HEK293 (cell line): ENCODE measurements at regions not wholly inside any gene's neighbourhood (a gene's known extent, or its start where the extent isn't known, plus 50 kb on each side); places are given as distances from the start of the nearest gene placed in this dataset.

Source experiments
- CTCF ChIA-PET: fragments of 350-600 bp; formaldehyde crosslinking; extraction: SDS; loops from one replicate; lab custom pipeline; 2021; ENCODE audit warnings: antibody characterized with exemption; lab: Yijun Ruan, JAX
- POLR2A ChIA-PET: fragments of 300-600 bp; formaldehyde crosslinking; extraction: SDS; loops from one replicate; lab custom pipeline; 2020; ENCODE audit warnings: antibody characterized with exemption, inconsistent platforms; lab: Yijun Ruan, JAX
- H3K27ac ChIP-seq: fragments of 200-500 bp; sonication (Bioruptor generic); 2 replicates; pipeline ENCODE4 v1.5.1; 2014; ENCODE audit warnings: low read depth, low read length, control low read depth, inconsistent platforms; ENCODE audit errors: extremely low read depth
- H3K36me3 ChIP-seq, 2 experiments: fragments of 200-500 bp in 1 of 2; sonication (Bioruptor generic) in 1 of 2; 1 replicate in 1 of 2; 2 replicates in 1 of 2; pipeline ENCODE4 v1.5.1; 2014 to 2017; ENCODE audit warnings: inconsistent platforms in 2 of 2, low read length in 2 of 2; ENCODE audit not compliant: control insufficient read depth in 2 of 2, insufficient read depth in 1 of 2
- H3K4me1 ChIP-seq: fragments of 200-500 bp; sonication (Bioruptor generic); 2 replicates; pipeline ENCODE4 v1.5.1; 2014; ENCODE audit warnings: mild to moderate bottlenecking, low read length, inconsistent platforms; ENCODE audit not compliant: control insufficient read depth, insufficient read depth
- H3K4me3 ChIP-seq: 2 replicates; pipeline ENCODE4 v1.5.1; 2011; ENCODE audit warnings: low read depth, mild to moderate bottlenecking, control low read depth, low read length, moderate library complexity
- H3K9me3 ChIP-seq: fragments of 200-500 bp; sonication (Bioruptor generic); 2 replicates; pipeline ENCODE4 v1.5.1; 2014; ENCODE audit warnings: low read depth, low read length, inconsistent platforms; ENCODE audit not compliant: control insufficient read depth, insufficient read depth
- FEZF1 ChIP-seq: fragments of 450-650 bp; formaldehyde crosslinking; IDR thresholded peaks from 2 replicates; pipeline ENCODE4 v1.5.1; 2016; ENCODE audit warnings: missing biosample characterization, missing genetic modification characterization
- GLI4 ChIP-seq: fragments of 450-650 bp; formaldehyde crosslinking; IDR thresholded peaks from 2 replicates; pipeline ENCODE4 v1.5.1; 2016; ENCODE audit warnings: missing biosample characterization, missing genetic modification characterization
- INSM2 ChIP-seq: fragments of 450-650 bp; formaldehyde crosslinking; IDR thresholded peaks from 2 replicates; pipeline ENCODE4 v1.5.1; 2016; ENCODE audit warnings: missing biosample characterization, missing genetic modification characterization
- OSR2 ChIP-seq: fragments of 450-650 bp; formaldehyde crosslinking; IDR thresholded peaks from 2 replicates; pipeline ENCODE4 v1.5.1; 2016; ENCODE audit warnings: missing biosample characterization, missing genetic modification characterization
- SCRT2 ChIP-seq: fragments of 450-650 bp; formaldehyde crosslinking; IDR thresholded peaks from 2 replicates; pipeline ENCODE4 v1.5.1; 2016; ENCODE audit warnings: missing biosample characterization, missing genetic modification characterization
- TRIM28 ChIP-seq: IDR thresholded peaks from 2 replicates; pipeline ENCODE4 v1.6.1; 2011; ENCODE audit warnings: low read length, control low read depth, borderline replicate concordance
- ZBTB1 ChIP-seq: fragments of 450-650 bp; formaldehyde crosslinking; IDR thresholded peaks from 2 replicates; pipeline ENCODE4 v1.5.1; 2016; ENCODE audit warnings: missing biosample characterization, missing genetic modification characterization
- ZNF184 ChIP-seq: fragments of 450-650 bp; IDR thresholded peaks from 2 replicates; pipeline ENCODE4 v1.5.1; 2018; ENCODE audit warnings: missing biosample characterization, mild to moderate bottlenecking, missing genetic modification characterization
- ZNF280C ChIP-seq: fragments of 450-650 bp; formaldehyde crosslinking; IDR thresholded peaks from 2 replicates; pipeline ENCODE4 v1.5.1; 2016; ENCODE audit warnings: missing biosample characterization, missing genetic modification characterization
- ZNF350 ChIP-seq: fragments of 450-650 bp; formaldehyde crosslinking; IDR thresholded peaks from 2 replicates; pipeline ENCODE4 v1.5.0; 2017; ENCODE audit warnings: missing biosample characterization, mild to moderate bottlenecking, missing genetic modification characterization
- ZNF366 ChIP-seq: fragments of 450-650 bp; formaldehyde crosslinking; conservative IDR thresholded peaks from 2 replicates; pipeline ENCODE4 v1.5.1; 2016; ENCODE audit warnings: missing biosample characterization, missing genetic modification characterization
- ZNF394 ChIP-seq: fragments of 450-650 bp; formaldehyde crosslinking; IDR thresholded peaks from 2 replicates; pipeline ENCODE4 v1.5.1; 2016; ENCODE audit warnings: missing biosample characterization, missing genetic modification characterization, mild to moderate bottlenecking, moderate library complexity, borderline replicate concordance
- ZNF513 ChIP-seq: fragments of 450-650 bp; IDR thresholded peaks from 2 replicates; pipeline ENCODE4 v1.5.1; 2018; ENCODE audit warnings: missing biosample characterization, missing genetic modification characterization
- ZNF529 ChIP-seq: fragments of 450-650 bp; formaldehyde crosslinking; IDR thresholded peaks from 2 replicates; pipeline ENCODE4 v1.5.1; 2017; ENCODE audit warnings: missing genetic modification characterization, missing biosample characterization; ENCODE audit not compliant: insufficient replicate concordance
- ZNF610 ChIP-seq: fragments of 450-650 bp; formaldehyde crosslinking; IDR thresholded peaks from 2 replicates; pipeline ENCODE4 v1.5.1; 2016; ENCODE audit warnings: missing biosample characterization, missing genetic modification characterization, borderline replicate concordance
- ZNF768 ChIP-seq: fragments of 450-650 bp; formaldehyde crosslinking; IDR thresholded peaks from 2 replicates; pipeline ENCODE4 v1.5.1; 2018; ENCODE audit warnings: missing biosample characterization, mild to moderate bottlenecking, missing genetic modification characterization
- ZNF837 ChIP-seq: fragments of 450-650 bp; formaldehyde crosslinking; IDR thresholded peaks from 2 replicates; pipeline ENCODE4 v1.5.1; 2016; ENCODE audit warnings: missing biosample characterization, missing genetic modification characterization
- ZSCAN30 ChIP-seq: fragments of 450-650 bp; IDR thresholded peaks from 2 replicates; pipeline ENCODE4 v1.5.1; 2018; ENCODE audit warnings: missing biosample characterization, mild to moderate bottlenecking, missing genetic modification characterization, moderate library complexity
- TF ChIP-seq, protein P1 (sequence below): fragments of 450-650 bp; formaldehyde crosslinking; IDR thresholded peaks from 2 replicates; pipeline ENCODE4 v1.5.1; 2016; ENCODE audit warnings: missing biosample characterization, missing genetic modification characterization
- TF ChIP-seq, protein P2 (sequence below): fragments of 450-650 bp; formaldehyde crosslinking; IDR thresholded peaks from 2 replicates; pipeline ENCODE4 v1.5.1; 2016; ENCODE audit warnings: missing biosample characterization, missing genetic modification characterization

DNA sequence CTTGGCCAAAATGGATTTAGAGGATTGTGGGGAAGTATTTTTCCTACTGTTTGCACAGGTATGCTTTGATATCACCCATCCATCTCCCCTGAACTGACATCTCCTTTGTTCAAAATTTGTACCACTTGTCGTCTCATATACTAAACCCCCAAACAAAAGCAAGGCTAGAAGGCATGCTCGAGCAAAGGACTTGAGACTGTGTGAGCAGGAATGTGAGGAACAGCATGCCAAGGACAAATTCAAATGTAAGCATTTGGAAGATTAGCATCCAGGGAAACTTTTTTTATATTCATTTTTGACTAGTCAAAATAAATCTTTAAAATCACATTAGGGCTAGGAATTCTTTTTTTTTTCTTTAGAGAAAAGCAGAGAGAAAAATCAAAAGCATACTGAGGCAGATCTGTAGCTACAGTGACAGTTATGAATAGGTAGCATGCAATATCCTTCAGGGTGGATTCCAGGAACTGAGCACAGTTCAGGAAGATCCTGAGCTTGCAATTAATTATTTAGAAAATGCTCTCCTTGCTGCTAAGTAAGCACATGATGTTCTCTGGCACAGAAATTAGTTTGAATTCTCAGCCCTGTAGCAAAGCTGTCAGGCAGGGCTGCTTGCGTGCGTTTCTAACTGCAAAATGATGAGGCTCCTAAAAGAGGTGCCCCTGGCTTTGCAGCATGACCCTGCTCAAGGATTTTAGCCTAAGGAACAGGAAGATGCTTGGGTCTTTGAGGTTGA, 327.7 kb downstream of the LRIG3 start (continued):
- TF ChIP-seq SCRT2 (tag by site-specific recombination) (no peak), ZNF513 (tag by site-specific recombination) (no peak), ZNF394 (no peak), ZNF610 (tag by site-specific recombination) (no peak)

DNA sequence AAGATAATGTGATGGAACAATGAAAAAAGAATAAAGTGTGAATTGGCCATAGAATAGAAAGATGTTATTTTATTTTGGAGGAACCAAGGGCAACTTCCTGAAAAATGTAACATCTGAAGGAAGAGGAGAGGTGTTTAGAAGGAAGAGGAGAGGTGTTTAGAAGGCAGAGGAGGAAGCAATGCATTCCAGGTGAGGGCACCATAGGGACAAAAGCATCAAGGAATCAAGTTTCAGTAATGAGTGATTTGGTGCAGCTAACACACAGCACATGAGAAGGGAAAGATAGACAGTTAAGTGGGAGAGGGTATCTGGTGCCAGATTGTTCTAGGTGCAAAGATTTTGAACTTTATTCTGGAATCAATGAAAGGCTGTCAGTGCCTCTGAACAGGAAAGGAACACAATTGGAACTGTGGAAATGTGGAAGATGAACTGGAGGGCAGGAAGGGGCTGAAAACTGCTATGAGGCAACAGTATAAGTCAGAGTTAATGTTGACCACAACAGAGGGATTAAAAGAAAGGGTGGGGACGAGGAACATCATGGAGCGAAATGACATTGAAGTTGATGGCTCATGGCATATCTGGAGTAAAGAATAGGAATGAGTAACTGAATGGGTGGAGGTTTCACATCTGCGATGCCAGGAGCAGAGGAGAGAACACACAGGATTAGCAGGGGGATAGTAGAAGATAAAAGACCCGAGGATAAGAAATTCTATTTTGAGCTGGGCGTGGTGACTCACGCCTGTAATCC, 326.6 kb downstream of the LRIG3 start:
- POLR2A ChIA-PET: no interaction called here
- no peak overlapping the region for H3K4me3 ChIP-seq
- CTCF ChIA-PET: interaction anchor here (0.6 kb wide), 1 partner anchor 1372 kb away, joined by 3 read pairs; no protein-coding TSS in a partner anchor
- no peaks in the 10 kb centered on the region for H3K9me3 ChIP-seq
- no peaks in the 10 kb centered on the region for H3K36me3 ChIP-seq
- TF ChIP-seq ZNF350 (tag by site-specific recombination): no peak
- no peak for TF ChIP-seq ZSCAN30 (tag by site-specific recombination)
- TF ChIP-seq FEZF1: no peak
- TF ChIP-seq ZNF837 (tag by site-specific recombination): no peak
- no peak for TF ChIP-seq SCRT2 (tag by site-specific recombination)
- no peak for TF ChIP-seq ZNF768 (tag by site-specific recombination)
- no peak for TF ChIP-seq ZBTB1 (tag by site-specific recombination)
- TF ChIP-seq ZNF184 (tag by site-specific recombination): no peak
- TF ChIP-seq GLI4 (tag by site-specific recombination): no peak
- no peak for TF ChIP-seq ZNF280C (tag by site-specific recombination)
- no peak for TF ChIP-seq ZNF366
- TF ChIP-seq, protein P1, sequence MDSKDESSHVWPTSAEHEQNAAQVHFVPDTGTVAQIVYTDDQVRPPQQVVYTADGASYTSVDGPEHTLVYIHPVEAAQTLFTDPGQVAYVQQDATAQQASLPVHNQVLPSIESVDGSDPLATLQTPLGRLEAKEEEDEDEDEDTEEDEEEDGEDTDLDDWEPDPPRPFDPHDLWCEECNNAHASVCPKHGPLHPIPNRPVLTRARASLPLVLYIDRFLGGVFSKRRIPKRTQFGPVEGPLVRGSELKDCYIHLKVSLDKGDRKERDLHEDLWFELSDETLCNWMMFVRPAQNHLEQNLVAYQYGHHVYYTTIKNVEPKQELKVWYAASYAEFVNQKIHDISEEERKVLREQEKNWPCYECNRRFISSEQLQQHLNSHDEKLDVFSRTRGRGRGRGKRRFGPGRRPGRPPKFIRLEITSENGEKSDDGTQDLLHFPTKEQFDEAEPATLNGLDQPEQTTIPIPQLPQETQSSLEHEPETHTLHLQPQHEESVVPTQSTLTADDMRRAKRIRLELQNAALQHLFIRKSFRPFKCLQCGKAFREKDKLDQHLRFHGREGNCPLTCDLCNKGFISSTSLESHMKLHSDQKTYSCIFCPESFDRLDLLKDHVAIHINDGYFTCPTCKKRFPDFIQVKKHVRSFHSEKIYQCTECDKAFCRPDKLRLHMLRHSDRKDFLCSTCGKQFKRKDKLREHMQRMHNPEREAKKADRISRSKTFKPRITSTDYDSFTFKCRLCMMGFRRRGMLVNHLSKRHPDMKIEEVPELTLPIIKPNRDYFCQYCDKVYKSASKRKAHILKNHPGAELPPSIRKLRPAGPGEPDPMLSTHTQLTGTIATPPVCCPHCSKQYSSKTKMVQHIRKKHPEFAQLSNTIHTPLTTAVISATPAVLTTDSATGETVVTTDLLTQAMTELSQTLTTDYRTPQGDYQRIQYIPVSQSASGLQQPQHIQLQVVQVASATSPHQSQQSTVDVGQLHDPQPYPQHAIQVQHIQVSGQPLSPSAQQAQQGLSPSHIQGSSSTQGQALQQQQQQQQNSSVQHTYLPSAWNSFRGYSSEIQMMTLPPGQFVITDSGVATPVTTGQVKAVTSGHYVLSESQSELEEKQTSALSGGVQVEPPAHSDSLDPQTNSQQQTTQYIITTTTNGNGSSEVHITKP (tag by site-specific recombination): no peak
- TF ChIP-seq OSR2 (tag by site-specific recombination): no peak
- TF ChIP-seq ZNF529: no peak
- no peak for TF ChIP-seq INSM2 (tag by site-specific recombination)
- TF ChIP-seq TRIM28: no peak
- TF ChIP-seq, protein P2, sequence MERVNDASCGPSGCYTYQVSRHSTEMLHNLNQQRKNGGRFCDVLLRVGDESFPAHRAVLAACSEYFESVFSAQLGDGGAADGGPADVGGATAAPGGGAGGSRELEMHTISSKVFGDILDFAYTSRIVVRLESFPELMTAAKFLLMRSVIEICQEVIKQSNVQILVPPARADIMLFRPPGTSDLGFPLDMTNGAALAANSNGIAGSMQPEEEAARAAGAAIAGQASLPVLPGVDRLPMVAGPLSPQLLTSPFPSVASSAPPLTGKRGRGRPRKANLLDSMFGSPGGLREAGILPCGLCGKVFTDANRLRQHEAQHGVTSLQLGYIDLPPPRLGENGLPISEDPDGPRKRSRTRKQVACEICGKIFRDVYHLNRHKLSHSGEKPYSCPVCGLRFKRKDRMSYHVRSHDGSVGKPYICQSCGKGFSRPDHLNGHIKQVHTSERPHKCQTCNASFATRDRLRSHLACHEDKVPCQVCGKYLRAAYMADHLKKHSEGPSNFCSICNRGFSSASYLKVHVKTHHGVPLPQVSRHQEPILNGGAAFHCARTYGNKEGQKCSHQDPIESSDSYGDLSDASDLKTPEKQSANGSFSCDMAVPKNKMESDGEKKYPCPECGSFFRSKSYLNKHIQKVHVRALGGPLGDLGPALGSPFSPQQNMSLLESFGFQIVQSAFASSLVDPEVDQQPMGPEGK (tag by site-specific recombination): no peak
- H3K4me1 ChIP-seq: no peaks in the 10 kb centered on the region
- H3K27ac ChIP-seq: no peak overlapping the region
